H1 (cell line): ENCODE measurements at regions not wholly inside any gene's neighbourhood (a gene's known extent, or its start where the extent isn't known, plus 50 kb on each side); places are given as distances from the start of the nearest gene placed in this dataset.

Experiments
- CTCF ChIA-PET: fragments of 300-600 bp; sonication (Branson Sonifier 250); formaldehyde crosslinking; loops from one replicate; lab custom pipeline; 2021; ENCODE audit not compliant: partially characterized antibody; lab: Charles Lee
- POLR2A ChIA-PET: fragments of 300-600 bp; sonication (Branson Sonifier 250); formaldehyde crosslinking; loops from one replicate; lab custom pipeline; 2021; ENCODE audit warnings: inconsistent platforms; ENCODE audit not compliant: partially characterized antibody; lab: Charles Lee
- DNase-seq, 2 experiments: peaks; one replicate each; pipeline versions ENCODE4 v3.0.0 to v3.0.0-alpha.2; 2010 to 2022; ENCODE audit warnings: low spot score in 2 of 2, low read depth in 1 of 2, mixed read lengths in 1 of 2
- FAIRE-seq: peaks from 2 replicates; lab custom pipeline; 2011; peaks lifted over from hg19 to GRCh38; lab: Jason Lieb, UNC
- H2AFZ ChIP-seq: 2 replicates; pipeline ENCODE4 v1.8.1; 2012; ENCODE audit warnings: low read length, inconsistent platforms
- H2AK5ac ChIP-seq: 2 replicates; pipeline ENCODE4 v1.6.1; 2013; ENCODE audit warnings: low read depth, low read length
- H2BK120ac ChIP-seq: replicated peaks from 2 replicates; pipeline ENCODE3; 2013; ENCODE audit warnings: low read depth, low read length, inconsistent platforms
- H2BK12ac ChIP-seq: 2 replicates; pipeline ENCODE4 v1.6.1; 2013; ENCODE audit warnings: low read depth, low read length
- H2BK15ac ChIP-seq: 2 replicates; pipeline ENCODE4 v1.6.1; 2013; ENCODE audit warnings: low read length
- H2BK20ac ChIP-seq: 2 replicates; pipeline ENCODE4 v1.6.1; 2013; ENCODE audit warnings: low read length
- H2BK5ac ChIP-seq: 2 replicates; pipeline ENCODE4 v1.6.1; 2013; ENCODE audit warnings: low read depth, low read length
- H3K14ac ChIP-seq: 2 replicates; pipeline ENCODE4 v1.6.1; 2013; ENCODE audit warnings: inconsistent platforms; ENCODE audit not compliant: insufficient read length
- H3K18ac ChIP-seq: 2 replicates; pipeline ENCODE4 v1.6.1; 2013; ENCODE audit warnings: low read length; ENCODE audit errors: extremely low read depth
- H3K23ac ChIP-seq: 2 replicates; pipeline ENCODE4 v1.6.1; 2013; ENCODE audit warnings: inconsistent platforms; ENCODE audit not compliant: insufficient read length
- H3K23me2 ChIP-seq: 2 replicates; pipeline ENCODE4 v1.6.1; 2013; ENCODE audit warnings: low read depth, low read length
- H3K27ac ChIP-seq: 2 replicates; pipeline ENCODE4 v1.6.1; 2011; ENCODE audit warnings: low read depth, low read length, inconsistent platforms
- H3K27me3 ChIP-seq, 4 experiments: replicated peaks in 1 of 4; 1 replicate in 1 of 4; 2 replicates in 3 of 4; pipeline versions ENCODE4 v1.6.1 to v1.8.1; 2011 to 2013; ENCODE audit warnings: low read length in 3 of 4, mild to moderate bottlenecking in 3 of 4, inconsistent platforms in 2 of 4, mixed read lengths in 2 of 4, moderate library complexity in 1 of 4; ENCODE audit not compliant: control insufficient read depth in 3 of 4, insufficient read depth in 3 of 4; ENCODE audit errors: extremely low read depth in 1 of 4
- H3K36me3 ChIP-seq, 4 experiments: 2 replicates each; pipeline versions ENCODE4 v1.6.1 to v1.8.1; 2011 to 2013; ENCODE audit warnings: mild to moderate bottlenecking in 4 of 4, low read length in 3 of 4, moderate library complexity in 2 of 4, control low read depth in 1 of 4, inconsistent platforms in 1 of 4; ENCODE audit not compliant: insufficient read depth in 4 of 4, control insufficient read depth in 2 of 4
- H3K4ac ChIP-seq: replicated peaks from 2 replicates; pipeline ENCODE3; 2013; ENCODE audit warnings: low read length, low read depth, mixed read lengths, inconsistent platforms; ENCODE audit not compliant: insufficient read length
- H3K4me1 ChIP-seq, 4 experiments: replicated peaks in 1 of 4; 1 replicate in 1 of 4; 2 replicates in 3 of 4; pipeline versions ENCODE4 v1.6.1 to v1.8.1; 2011 to 2013; ENCODE audit warnings: low read length in 3 of 4, inconsistent platforms in 2 of 4, mixed read lengths in 1 of 4; ENCODE audit not compliant: insufficient read depth in 4 of 4, control insufficient read depth in 3 of 4
- H3K4me2 ChIP-seq, 2 experiments: 2 replicates each; pipeline versions ENCODE4 v1.6.1 to v1.8.1; 2011 to 2013; ENCODE audit warnings: low read depth in 2 of 2, low read length in 2 of 2, control low read depth in 1 of 2, inconsistent platforms in 1 of 2, mild to moderate bottlenecking in 1 of 2; ENCODE audit not compliant: insufficient read depth in 1 of 2
- H3K4me3 ChIP-seq, 4 experiments: fragments of 200-600, 300-600 bp in 1 of 4; sonication (generic), shearing (Covaris generic), sonication (Bioruptor Twin) in 1 of 4; 2 replicates each; pipeline versions ENCODE4 v1.5.1 to v1.8.1; 2011 to 2016; ENCODE audit warnings: low read length in 4 of 4, low read depth in 3 of 4, control low read depth in 2 of 4, inconsistent platforms in 2 of 4, mild to moderate bottlenecking in 2 of 4, mixed read lengths in 1 of 4, moderate library complexity in 1 of 4; ENCODE audit not compliant: insufficient read depth in 2 of 4; ENCODE audit errors: extremely low read depth in 1 of 4
- H3K56ac ChIP-seq: replicated peaks from 2 replicates; pipeline ENCODE3; 2013; ENCODE audit warnings: low read depth, mild to moderate bottlenecking, mixed read lengths, low read length, inconsistent platforms; ENCODE audit not compliant: insufficient read length
- H3K79me1 ChIP-seq: 2 replicates; pipeline ENCODE4 v1.6.1; 2013; ENCODE audit warnings: low read depth, low read length, control low read depth
- H3K79me2 ChIP-seq, 2 experiments: 2 replicates each; pipeline versions ENCODE4 v1.6.1 to v1.8.1; 2012 to 2013; ENCODE audit warnings: low read length in 2 of 2, mild to moderate bottlenecking in 2 of 2, inconsistent platforms in 1 of 2; ENCODE audit not compliant: insufficient read depth in 2 of 2, control insufficient read depth in 1 of 2
- H3K9ac ChIP-seq, 4 experiments: replicated peaks in 1 of 4; 1 replicate in 1 of 4; 2 replicates in 3 of 4; pipeline versions ENCODE4 v1.6.1 to v1.8.1; 2011 to 2013; ENCODE audit warnings: low read depth in 3 of 4, low read length in 3 of 4, control low read depth in 2 of 4, mild to moderate bottlenecking in 2 of 4, moderate library complexity in 2 of 4, inconsistent platforms in 1 of 4; ENCODE audit errors: extremely low read depth in 1 of 4
- H3K9me3 ChIP-seq, 2 experiments: 2 replicates each; pipeline versions ENCODE4 v1.6.1 to v1.8.1; 2012 to 2013; ENCODE audit warnings: mild to moderate bottlenecking in 2 of 2, moderate library complexity in 2 of 2, control low read depth in 1 of 2, inconsistent platforms in 1 of 2, low read depth in 1 of 2, low read length in 1 of 2, mixed read lengths in 1 of 2; ENCODE audit not compliant: insufficient read depth in 2 of 2
- H4K20me1 ChIP-seq, 2 experiments: replicated peaks in 1 of 2; 2 replicates each; pipeline versions ENCODE3 to v1.8.1; 2011 to 2013; ENCODE audit warnings: inconsistent platforms in 2 of 2, low read length in 2 of 2, mild to moderate bottlenecking in 1 of 2; ENCODE audit not compliant: insufficient read depth in 2 of 2, control insufficient read depth in 1 of 2
- H4K5ac ChIP-seq: 2 replicates; pipeline ENCODE4 v1.6.1; 2013; ENCODE audit warnings: low read length, low read depth, mixed read lengths, inconsistent platforms; ENCODE audit not compliant: insufficient read length
- H4K8ac ChIP-seq: 2 replicates; pipeline ENCODE4 v1.8.0; 2013; ENCODE audit warnings: mild to moderate bottlenecking, moderate library complexity, low read length, inconsistent platforms; ENCODE audit not compliant: insufficient read depth; ENCODE audit errors: extremely low read depth
- H4K91ac ChIP-seq: replicated peaks from 2 replicates; pipeline ENCODE3; 2013; ENCODE audit warnings: low read length, mixed read lengths, inconsistent platforms; ENCODE audit not compliant: insufficient read length
- EP300 ChIP-seq, 2 experiments: IDR thresholded peaks; 1 replicate in 1 of 2; 2 replicates in 1 of 2; pipeline ENCODE4 v1.6.1; 2011 to 2012; ENCODE audit warnings: low read depth in 2 of 2, low read length in 2 of 2, mild to moderate bottlenecking in 2 of 2, borderline replicate concordance in 1 of 2, inconsistent platforms in 1 of 2, moderate library complexity in 1 of 2
- KDM1A ChIP-seq: fragments of 200-600, 300-600 bp; sonication (generic); IDR thresholded peaks from 2 replicates; pipeline ENCODE4 v1.7.1; 2016; ENCODE audit warnings: mild to moderate bottlenecking, low read length, borderline replicate concordance
- MAFK ChIP-seq: IDR thresholded peaks from 2 replicates; pipeline ENCODE4 v1.6.1; 2012; ENCODE audit warnings: low read depth, mild to moderate bottlenecking, improper control_type of control experiment, low read length
- POLR2A ChIP-seq, 2 experiments: IDR thresholded peaks; 1 replicate in 1 of 2; 2 replicates in 1 of 2; pipeline ENCODE4 v1.6.1; 2011; ENCODE audit warnings: low read depth in 2 of 2, low read length in 2 of 2, mild to moderate bottlenecking in 2 of 2; ENCODE audit errors: control extremely low read depth in 1 of 2
- RAD21 ChIP-seq, 2 experiments: IDR thresholded peaks in 1 of 2; conservative IDR thresholded peaks in 1 of 2; 2 replicates each; pipeline ENCODE4 v1.6.1; 2011; ENCODE audit warnings: low read depth in 2 of 2, low read length in 2 of 2, improper control_type of control experiment in 1 of 2, inconsistent platforms in 1 of 2, mild to moderate bottlenecking in 1 of 2, moderate library complexity in 1 of 2
- SRF ChIP-seq: IDR thresholded peaks from 2 replicates; pipeline ENCODE4 v1.6.1; 2011; ENCODE audit warnings: mild to moderate bottlenecking, low read depth, low read length, moderate library complexity
- TCF12 ChIP-seq: IDR thresholded peaks from 2 replicates; pipeline ENCODE4 v1.6.1; 2011; ENCODE audit warnings: low read depth, mild to moderate bottlenecking, low read length
- USF2 ChIP-seq: IDR thresholded peaks from 2 replicates; pipeline ENCODE4 v1.6.1; 2011; ENCODE audit warnings: low read length, improper control_type of control experiment
- whole genome bisulfite sequencing, 2 experiments: shearing (Covaris generic) in 1 of 2; methylation state at CpG; one replicate each; pipeline versions ENCODE4 v1.1.6 to v1.1.7; 2013 to 2015; ENCODE audit warnings: low lambda C conversion rate in 2 of 2, mixed read lengths in 2 of 2, inconsistent platforms in 1 of 2, low coverage in 1 of 2, missing lambda C conversion rate in 1 of 2; ENCODE audit not compliant: insufficient replicate concordance in 2 of 2, insufficient coverage in 1 of 2, insufficient read length in 1 of 2; ENCODE audit errors: extremely low coverage in 1 of 2, missing lambda C conversion rate in 1 of 2; 5-methylcytosine and 5-hydroxymethylcytosine counted together
- TF ChIP-seq, protein P1 (sequence below): IDR thresholded peaks from 2 replicates; pipeline ENCODE4 v1.6.1; 2012; ENCODE audit warnings: inconsistent platforms
- TF ChIP-seq, protein P2 (sequence below), 3 experiments: IDR thresholded peaks; 1 replicate in 2 of 3; 2 replicates in 1 of 3; pipeline versions ENCODE4 v1.5.1 to v1.6.1; 2011; ENCODE audit warnings: low read length in 3 of 3, mild to moderate bottlenecking in 3 of 3, inconsistent platforms in 2 of 3, low read depth in 1 of 3, moderate library complexity in 1 of 3; ENCODE audit not compliant: insufficient read depth in 1 of 3; ENCODE audit errors: control extremely low read depth in 1 of 3

- no peak overlapping the region for H2BK15ac ChIP-seq
- no peak overlapping the region for H4K8ac ChIP-seq
- H3K79me1 ChIP-seq = no peaks in the 10 kb centered on the region
- H3K9ac ChIP-seq = no peak overlapping the region
- no peak overlapping the region for H3K18ac ChIP-seq
- no peak overlapping the region for H2BK20ac ChIP-seq
- 91% methylated on average over 4 of the region's 4 CpGs; no CpG with 5 or more reads in 1 of the 2 experiments for WGBS, 2 experiments
- H4K5ac ChIP-seq = no peak overlapping the region
- no peak overlapping the region for H3K56ac ChIP-seq
- no peak overlapping the region for H3K23ac ChIP-seq
- peaks cover 0 to 5% (median 3%) of the 10 kb centered on the region in 4 experiments; a peak in 2 of 7 replicates for H3K4me1 ChIP-seq
- CTCF ChIA-PET = interaction anchor here (1.0 kb wide), 1 partner anchor 10 kb away, joined by 3 read pairs; no protein-coding TSS in a partner anchor
- no peaks in the 10 kb centered on the region for H3K79me2 ChIP-seq
- no peak overlapping the region for H3K14ac ChIP-seq
- H3K23me2 ChIP-seq = peaks cover 3% of the 10 kb centered on the region; the same call in 1 of the 2 replicates
- peaks cover 0 to 3% of the 10 kb centered on the region in 2 experiments for H4K20me1 ChIP-seq
- peak overlapping the region; percentile 42; the same call in 1 of the 2 replicates for H2AK5ac ChIP-seq
- DNase-seq (no peak), FAIRE-seq (no peak)
- peak overlapping the region; percentile 79 for H4K91ac ChIP-seq
- POLR2A ChIA-PET = no interaction called here
- H2AFZ ChIP-seq = no peak overlapping the region
- H3K36me3 ChIP-seq = no peaks in the 10 kb centered on the region
- H3K4ac ChIP-seq = no peak overlapping the region
- no peak overlapping the region for H3K4me3 ChIP-seq
- H3K4me2 ChIP-seq = no peak overlapping the region
- no peaks in the 10 kb centered on the region for H3K27me3 ChIP-seq
- peak overlapping the region; percentile 92 for H2BK12ac ChIP-seq
- 0 out of 4 replicates have a peak, but pooled peaks cover 0 to 3% of the 10 kb centered on the region in 2 experiments for H3K9me3 ChIP-seq
- peak overlapping the region; percentile 55; the same call in 1 of the 2 replicates for H2BK5ac ChIP-seq
- no peak overlapping the region for H2BK120ac ChIP-seq
- no peak overlapping the region for H3K27ac ChIP-seq
- TF ChIP-seq SRF (no peak), USF2 (no peak), TCF12 (no peak), MAFK (no peak), POLR2A (IDR thresholded peaks at IDR 0.05; ENCODE audit: control extremely low read depth in 1 of 2, low read depth in 2 of 2, low read length in 2 of 2) (no peak), EP300 (IDR thresholded peaks at IDR 0.05; ENCODE audit: borderline replicate concordance in 1 of 2, low read depth in 2 of 2, low read length in 2 of 2) (no peak), KDM1A (no peak), RAD21 (IDR thresholded peaks at IDR 0.05 in 1 of 2, conservative IDR thresholded peaks at IDR 0.05 in 1 of 2; ENCODE audit: low read depth in 2 of 2, low read length in 2 of 2) (no peak)
- TF ChIP-seq, protein P1, sequence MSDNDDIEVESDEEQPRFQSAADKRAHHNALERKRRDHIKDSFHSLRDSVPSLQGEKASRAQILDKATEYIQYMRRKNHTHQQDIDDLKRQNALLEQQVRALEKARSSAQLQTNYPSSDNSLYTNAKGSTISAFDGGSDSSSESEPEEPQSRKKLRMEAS = no peak
- TF ChIP-seq, protein P2, sequence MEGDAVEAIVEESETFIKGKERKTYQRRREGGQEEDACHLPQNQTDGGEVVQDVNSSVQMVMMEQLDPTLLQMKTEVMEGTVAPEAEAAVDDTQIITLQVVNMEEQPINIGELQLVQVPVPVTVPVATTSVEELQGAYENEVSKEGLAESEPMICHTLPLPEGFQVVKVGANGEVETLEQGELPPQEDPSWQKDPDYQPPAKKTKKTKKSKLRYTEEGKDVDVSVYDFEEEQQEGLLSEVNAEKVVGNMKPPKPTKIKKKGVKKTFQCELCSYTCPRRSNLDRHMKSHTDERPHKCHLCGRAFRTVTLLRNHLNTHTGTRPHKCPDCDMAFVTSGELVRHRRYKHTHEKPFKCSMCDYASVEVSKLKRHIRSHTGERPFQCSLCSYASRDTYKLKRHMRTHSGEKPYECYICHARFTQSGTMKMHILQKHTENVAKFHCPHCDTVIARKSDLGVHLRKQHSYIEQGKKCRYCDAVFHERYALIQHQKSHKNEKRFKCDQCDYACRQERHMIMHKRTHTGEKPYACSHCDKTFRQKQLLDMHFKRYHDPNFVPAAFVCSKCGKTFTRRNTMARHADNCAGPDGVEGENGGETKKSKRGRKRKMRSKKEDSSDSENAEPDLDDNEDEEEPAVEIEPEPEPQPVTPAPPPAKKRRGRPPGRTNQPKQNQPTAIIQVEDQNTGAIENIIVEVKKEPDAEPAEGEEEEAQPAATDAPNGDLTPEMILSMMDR (IDR thresholded peaks at IDR 0.05; ENCODE audit: control extremely low read depth in 1 of 3, insufficient read depth in 1 of 3, low read depth in 1 of 3, low read length in 3 of 3) = no peak
These were observed 402.6 kb downstream of the OCA2 start for GRCh38 chr15:27696530-27696929.
